HCT116 (cell line): ENCODE measurements at regions not wholly inside any gene's neighbourhood (a gene's known extent, or its start where the extent isn't known, plus 50 kb on each side); places are given as distances from the start of the nearest gene placed in this dataset.

Experiments
- ATAC-seq: fragments of 200-7000 bp; cut with Tn5 transposase; 2 replicates; pipeline ENCODE4 v1.9.1; 2020; ENCODE audit warnings: mild to moderate bottlenecking, moderate library complexity
- BruUV-seq: library from RNA; stranded (reverse); fragments of 400-500 nt; replicated peaks from 2 replicates; lab custom pipeline; 2021; lab: Mats Ljungman, UMichigan
- CTCF ChIA-PET: fragments of 300-600 bp; sonication (Branson Sonifier 250); formaldehyde crosslinking; loops from one replicate; lab custom pipeline; 2021; ENCODE audit warnings: antibody characterized with exemption; lab: Charles Lee
- POLR2A ChIA-PET: fragments of 300-600, 350-600 bp; sonication (Branson Sonifier 250); formaldehyde crosslinking; loops from one replicate; lab custom pipeline; 2021; ENCODE audit warnings: antibody characterized with exemption; lab: Charles Lee
- RAD21 ChIA-PET, 2 experiments: fragments of 300-600 bp; sonication (Branson Sonifier 250); formaldehyde crosslinking; loops; one replicate each; lab custom pipeline; 2023; ENCODE audit warnings: low total read pairs in 2 of 2; ENCODE audit not compliant: uncharacterized antibody in 2 of 2, unreplicated experiment in 2 of 2, low non-redundant PET in 1 of 2; lab: Charles Lee
- DNase-seq: peaks from one replicate; pipeline ENCODE4 v3.0.0-alpha.2; 2010; ENCODE audit warnings: low read depth, low spot score
- H2AFZ ChIP-seq: fragments of 200-600 bp; shearing (Covaris generic), sonication (generic); 2 replicates; pipeline ENCODE4 v1.6.1; 2017; ENCODE audit warnings: low read depth, mixed run types, mixed read lengths, antibody characterized with exemption, low read length; ENCODE audit not compliant: poor library complexity, severe bottlenecking
- H3K27ac ChIP-seq: 2 replicates; pipeline ENCODE4 v1.5.1; 2012; ENCODE audit warnings: low read depth, low read length
- H3K27me3 ChIP-seq: fragments of 200-600 bp; sonication (generic); 2 replicates; pipeline ENCODE4 v1.6.1; 2016; ENCODE audit warnings: mixed run types, low read length, mixed read lengths; ENCODE audit not compliant: insufficient read depth
- H3K36me3 ChIP-seq, 2 experiments: fragments of 200-500 bp in 1 of 2; fragments of 200-600 bp in 1 of 2; sonication (Bioruptor generic) in 1 of 2; sonication (generic) in 1 of 2; 2 replicates each; pipeline versions ENCODE4 v1.5.1 to v1.6.1; 2014 to 2016; ENCODE audit warnings: low read length in 2 of 2, inconsistent platforms in 1 of 2, mixed read lengths in 1 of 2, mixed run types in 1 of 2; ENCODE audit not compliant: insufficient read depth in 2 of 2, control insufficient read depth in 1 of 2
- H3K4me1 ChIP-seq, 2 experiments: fragments of 200-600 bp in 1 of 2; sonication (generic) in 1 of 2; 2 replicates each; pipeline versions ENCODE4 v1.5.1 to v1.6.1; 2012 to 2017; ENCODE audit warnings: low read length in 2 of 2, inconsistent platforms in 1 of 2, mild to moderate bottlenecking in 1 of 2, mixed read lengths in 1 of 2, mixed run types in 1 of 2, moderate library complexity in 1 of 2; ENCODE audit not compliant: insufficient read depth in 2 of 2, control insufficient read depth in 1 of 2
- H3K4me2 ChIP-seq: fragments of 200-600 bp; sonication (generic); 2 replicates; pipeline ENCODE4 v1.6.1; 2017; ENCODE audit warnings: mixed run types, low read length, mixed read lengths
- H3K4me3 ChIP-seq, 2 experiments: fragments of 200-600 bp in 1 of 2; sonication (generic) in 1 of 2; replicated peaks in 1 of 2; 2 replicates each; pipeline ENCODE4 v1.5.1; 2011 to 2016; ENCODE audit warnings: low read length in 2 of 2, control low read depth in 1 of 2, low read depth in 1 of 2, mild to moderate bottlenecking in 1 of 2, mixed read lengths in 1 of 2, mixed run types in 1 of 2
- H3K79me2 ChIP-seq: fragments of 200-600 bp; sonication (generic); 2 replicates; pipeline ENCODE4 v1.6.1; 2017; ENCODE audit warnings: mild to moderate bottlenecking, mixed run types, low read length, moderate library complexity, mixed read lengths; ENCODE audit not compliant: insufficient read depth
- H3K9ac ChIP-seq: fragments of 200-600 bp; sonication (generic); 2 replicates; pipeline ENCODE4 v1.6.1; 2016; ENCODE audit warnings: low read length, mixed read lengths
- H3K9me2 ChIP-seq: fragments of 200-600 bp; sonication (generic), shearing (Covaris generic); 2 replicates; pipeline ENCODE4 v1.6.1; 2017; ENCODE audit warnings: mixed run types, mild to moderate bottlenecking, moderate library complexity; ENCODE audit not compliant: insufficient read depth
- H3K9me3 ChIP-seq, 2 experiments: fragments of 200-500 bp in 1 of 2; fragments of 200-600 bp in 1 of 2; sonication (Bioruptor generic) in 1 of 2; sonication (generic) in 1 of 2; 2 replicates each; pipeline ENCODE4 v1.6.1; 2014 to 2017; ENCODE audit warnings: low read length in 2 of 2, mixed read lengths in 2 of 2, inconsistent platforms in 1 of 2, low read depth in 1 of 2, mild to moderate bottlenecking in 1 of 2, mixed run types in 1 of 2, moderate library complexity in 1 of 2; ENCODE audit not compliant: control insufficient read depth in 1 of 2, insufficient read depth in 1 of 2
- H4K20me1 ChIP-seq: fragments of 200-600 bp; sonication (generic), shearing (Covaris generic); 2 replicates; pipeline ENCODE4 v1.6.1; 2017; ENCODE audit warnings: mixed run types, mild to moderate bottlenecking, moderate library complexity; ENCODE audit not compliant: insufficient read depth
- CBX3 ChIP-seq: IDR thresholded peaks from 2 replicates; pipeline ENCODE4 v1.6.1; 2012; ENCODE audit warnings: low read depth
- CEBPB ChIP-seq: IDR thresholded peaks from 2 replicates; pipeline ENCODE4 v1.6.1; 2012; ENCODE audit warnings: low read depth
- CTCF ChIP-seq, 3 experiments: fragments of 200-600 bp in 1 of 3; sonication (generic) in 1 of 3; IDR thresholded peaks in 2 of 3; conservative IDR thresholded peaks in 1 of 3; 2 replicates each; pipeline ENCODE4 v1.5.1; 2012 to 2017; ENCODE audit warnings: low read depth in 2 of 3, low read length in 2 of 3, antibody characterized with exemption in 1 of 3, borderline replicate concordance in 1 of 3, control low read depth in 1 of 3, mild to moderate bottlenecking in 1 of 3, mixed read lengths in 1 of 3, mixed run types in 1 of 3, moderate library complexity in 1 of 3; ENCODE audit not compliant: insufficient read depth in 1 of 3
- EGR1 ChIP-seq: IDR thresholded peaks from 2 replicates; pipeline ENCODE4 v1.6.1; 2012; ENCODE audit warnings: low read depth
- ELF1 ChIP-seq: IDR thresholded peaks from 2 replicates; pipeline ENCODE4 v1.6.1; 2012; ENCODE audit warnings: low read depth, borderline replicate concordance
- EZH2 ChIP-seq: fragments of 200-600 bp; sonication (generic); IDR thresholded peaks from 2 replicates; pipeline ENCODE4 v1.6.1; 2017; ENCODE audit warnings: antibody characterized with exemption, mixed run types
- RAD21 ChIP-seq: IDR thresholded peaks from 2 replicates; pipeline ENCODE4 v1.6.1; 2012; ENCODE audit warnings: low read depth, mild to moderate bottlenecking
- REST ChIP-seq: IDR thresholded peaks from 2 replicates; pipeline ENCODE4 v1.6.1; 2012; ENCODE audit warnings: low read depth
- SRF ChIP-seq: IDR thresholded peaks from 2 replicates; pipeline ENCODE4 v1.6.1; 2012; ENCODE audit warnings: low read depth
- ZBTB33 ChIP-seq: IDR thresholded peaks from 2 replicates; pipeline ENCODE4 v1.6.1; 2011; ENCODE audit warnings: mild to moderate bottlenecking, low read length, moderate library complexity; ENCODE audit not compliant: insufficient replicate concordance; ENCODE audit errors: extremely low read depth
- ZFX ChIP-seq: fragments of 450-650 bp; IDR thresholded peaks from 2 replicates; pipeline ENCODE4 v1.6.1; 2017
- ZNF274 ChIP-seq: fragments of 200-500 bp; sonication (Bioruptor generic); IDR thresholded peaks from 2 replicates; pipeline ENCODE4 v1.6.1; 2014; ENCODE audit warnings: mild to moderate bottlenecking, low read depth, low read length, inconsistent platforms
- intact Hi-C: fragments of 100-400 bp; cut with micrococcal nuclease; formaldehyde crosslinking; loops from 2 replicates; pipeline ENCODE4 v1.10.0; 2022

GRCh38 chr21:35324372-35325220 lies 275.5 kb upstream of the RUNX1 start:
- H3K4me2 ChIP-seq = peak overlapping the region; percentile 37
- POLR2A ChIA-PET = no interaction called here

DNA sequence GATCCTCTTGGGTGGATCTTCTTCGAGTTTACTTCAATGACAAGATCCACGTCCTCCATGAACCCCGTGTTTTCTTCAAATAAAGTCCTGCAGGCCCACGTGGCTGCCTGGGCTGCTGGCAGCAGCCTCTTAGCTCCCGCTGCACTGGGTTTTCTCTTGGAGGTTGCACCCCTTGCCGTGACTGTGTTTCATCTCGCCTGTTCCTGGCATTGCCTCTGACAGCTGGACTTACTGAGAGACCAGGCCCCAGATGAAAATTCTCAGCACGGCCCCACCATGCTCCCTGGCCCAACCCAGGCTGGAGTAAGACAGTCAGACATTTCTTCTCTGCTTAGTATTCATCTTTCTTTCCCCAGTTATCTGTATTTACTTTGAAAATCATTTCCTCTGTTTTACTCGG lies 274.8 kb upstream of the RUNX1 start:
- Histone ChIP-seq H3K27me3 (no peaks in the 10 kb centered on the region), H3K4me1 (peaks cover 8 to 22% of the 10 kb centered on the region in 2 experiments), H2AFZ (no peak overlapping the region), H3K4me2 (no peak overlapping the region), H3K27ac (no peak overlapping the region), H3K9ac (no peak overlapping the region), H3K79me2 (no peaks in the 10 kb centered on the region), H3K9me3 (no peaks in the 10 kb centered on the region), H4K20me1 (no peaks in the 10 kb centered on the region), H3K4me3 (no peak overlapping the region), H3K9me2 (no peaks in the 10 kb centered on the region), H3K36me3 (no peaks in the 10 kb centered on the region)
- POLR2A ChIA-PET = no interaction called here
- ATAC-seq (no peak), DNase-seq (no peak)
- no TSS peak for BruUV-seq
- intact Hi-C loops = no loop called here
- RAD21 ChIA-PET = no interaction called here
- CTCF ChIA-PET = no interaction called here
- TF ChIP-seq ZBTB33 (no peak), ELF1 (no peak), ZNF274 (no peak), RAD21 (no peak), EGR1 (no peak), EZH2 (no peak), REST (no peak), CTCF (IDR thresholded peaks at IDR 0.05 in 2 of 3, conservative IDR thresholded peaks at IDR 0.05 in 1 of 3; ENCODE audit: borderline replicate concordance in 1 of 3, insufficient read depth in 1 of 3, low read depth in 2 of 3, low read length in 2 of 3) (no peak)

More at GRCh38 chr21:35324372-35325220, 275.5 kb upstream of the RUNX1 start:
- Histone ChIP-seq H3K9me2 (no peaks in the 10 kb centered on the region), H4K20me1 (no peaks in the 10 kb centered on the region), H3K4me3 (no peak overlapping the region), H3K27me3 (no peaks in the 10 kb centered on the region), H3K27ac (no peak overlapping the region), H3K4me1 (peaks cover 8 to 17% of the 10 kb centered on the region in 2 experiments), H3K36me3 (no peaks in the 10 kb centered on the region), H3K9me3 (no peaks in the 10 kb centered on the region), H3K9ac (no peak overlapping the region), H2AFZ (peak overlapping the region; percentile 3), H3K79me2 (no peaks in the 10 kb centered on the region)
- BruUV-seq = no TSS peak
- ChIA-PET CTCF (no interaction called here), RAD21 (no interaction called here)
- TF ChIP-seq ZFX = no peak
- TF ChIP-seq SRF = no peak
- no peak for TF ChIP-seq CBX3
- TF ChIP-seq EZH2 = no peak
- no peak for TF ChIP-seq RAD21
- TF ChIP-seq CEBPB = no peak
- ATAC-seq (peak; percentile 47; the same call in 1 of the 2 replicates), DNase-seq (no peak)
- intact Hi-C loops = no loop called here
